Activated naive CD8-positive, alpha-beta T cell treated with anti-CD3 and anti-CD28 coated beads for 36 hours (primary cell): ENCODE measurements at regions not wholly inside any gene's neighbourhood (a gene's known extent, or its start where the extent isn't known, plus 50 kb on each side); places are given as distances from the start of the nearest gene placed in this dataset.

ENCODE experiments used
- DNase-seq: peaks from one replicate; pipeline ENCODE4 v3.0.0; 2021
- H3K27ac Mint-ChIP-seq: one replicate; pipeline ENCODE4 v1.8.0; 2022; ENCODE audit warnings: mild to moderate bottlenecking, moderate library complexity, mixed read lengths
- H3K27me3 Mint-ChIP-seq: one replicate; pipeline ENCODE4 v1.8.0; 2022; ENCODE audit warnings: mild to moderate bottlenecking, mixed read lengths
- H3K36me3 Mint-ChIP-seq: one replicate; pipeline ENCODE4 v1.8.0; 2021; ENCODE audit warnings: mild to moderate bottlenecking, mixed read lengths
- H3K4me1 Mint-ChIP-seq: one replicate; pipeline ENCODE4 v1.8.0; 2021; ENCODE audit warnings: mixed read lengths
- H3K4me3 Mint-ChIP-seq: one replicate; pipeline ENCODE4 v1.8.0; 2022; ENCODE audit warnings: mild to moderate bottlenecking, moderate library complexity, mixed read lengths
- H3K9me3 Mint-ChIP-seq: one replicate; pipeline ENCODE4 v1.8.0; 2022; ENCODE audit warnings: mixed read lengths

DNA sequence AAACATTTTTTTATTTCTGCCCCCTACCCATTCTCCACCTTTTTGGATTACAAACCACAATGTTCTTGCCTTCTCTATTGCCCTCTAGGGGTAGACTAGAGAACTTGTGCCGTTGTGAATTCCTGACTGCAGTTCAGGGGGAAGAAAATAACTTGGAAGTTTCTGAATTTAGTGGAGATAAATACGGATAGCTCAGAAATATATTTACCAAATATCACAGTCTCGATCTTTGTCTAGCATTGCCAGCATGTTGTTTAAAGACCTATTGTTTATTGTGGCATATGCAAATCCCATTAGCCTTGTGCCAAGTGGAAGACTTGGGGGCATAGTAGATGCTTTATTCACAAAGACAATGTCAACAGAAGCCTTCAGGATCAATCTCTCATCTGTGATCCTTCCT lies 154.1 kb upstream of the MMS22L start:
- no peak overlapping the region for H3K4me3 Mint-ChIP-seq
- no peak overlapping the region for H3K27ac Mint-ChIP-seq
- H3K4me1 Mint-ChIP-seq = no peaks in the 10 kb centered on the region
- peaks cover 11% of the 10 kb centered on the region for H3K27me3 Mint-ChIP-seq
- H3K36me3 Mint-ChIP-seq = no peaks in the 10 kb centered on the region
- DNase-seq = no peak
- peaks cover 5% of the 10 kb centered on the region for H3K9me3 Mint-ChIP-seq

DNA sequence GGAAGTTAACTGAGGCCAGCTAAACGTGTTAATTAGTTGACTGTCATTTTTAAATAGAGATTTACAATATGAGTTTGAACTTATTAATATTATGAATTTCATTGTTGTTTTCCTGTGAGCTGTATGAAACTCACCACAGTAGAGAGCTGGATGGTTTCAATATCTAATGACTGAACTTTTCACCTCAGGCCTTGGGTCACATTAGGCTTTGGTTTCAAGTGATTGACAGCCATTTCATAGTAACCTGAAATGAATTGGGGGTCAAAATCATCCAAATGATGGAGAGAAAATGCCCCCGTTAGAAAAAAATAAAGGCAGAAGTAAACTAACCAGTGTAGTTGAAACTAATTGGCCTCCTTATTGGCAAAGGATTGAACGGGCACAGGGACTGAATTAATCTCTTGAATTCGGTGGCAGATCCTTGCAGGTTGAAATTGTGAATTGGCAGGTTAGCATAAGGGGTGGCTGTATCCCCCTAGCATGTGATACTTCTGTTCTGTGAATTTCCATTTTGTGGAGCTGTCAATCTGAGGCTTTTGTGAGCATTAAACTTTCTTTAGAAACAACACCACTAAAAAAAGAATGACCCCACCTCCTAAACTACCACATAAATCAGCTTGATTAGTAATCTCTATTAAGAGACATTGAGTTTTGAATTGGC lies 155.1 kb upstream of the MMS22L start:
- Mint-ChIP-seq H3K4me3 (no peak overlapping the region), H3K4me1 (no peaks in the 10 kb centered on the region), H3K36me3 (no peaks in the 10 kb centered on the region), H3K27me3 (peaks cover 11% of the 10 kb centered on the region), H3K27ac (no peak overlapping the region), H3K9me3 (peaks cover 3% of the 10 kb centered on the region)
- DNase-seq = no peak

DNA sequence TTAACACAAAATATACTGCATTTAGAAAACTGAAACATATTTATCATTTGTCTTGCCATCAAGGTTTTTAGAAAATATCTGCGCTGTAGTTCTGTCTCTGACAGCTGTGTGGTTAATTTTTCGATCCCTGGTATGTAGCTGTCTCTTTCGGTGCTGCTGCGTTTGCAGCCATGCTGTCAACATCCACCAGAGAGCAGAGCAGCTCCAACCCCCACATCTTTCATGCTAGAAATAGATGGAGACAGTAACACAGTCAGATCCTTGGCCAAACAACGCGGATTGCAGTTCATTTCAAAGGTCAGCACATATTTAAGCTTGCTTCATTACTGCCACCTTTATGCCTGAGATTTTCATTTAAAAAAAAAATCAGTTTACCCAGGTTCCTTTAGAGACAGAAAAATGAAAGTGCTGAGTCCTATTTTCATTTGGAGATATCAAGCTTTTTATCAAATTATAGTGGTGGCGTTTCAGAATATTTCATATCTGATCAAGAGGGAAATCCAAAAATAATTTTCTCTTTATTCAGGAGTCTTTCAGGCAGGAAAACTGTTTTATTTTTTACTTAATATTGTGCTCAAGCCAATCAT lies 157.7 kb upstream of the MMS22L start:
- no peak for DNase-seq
- Mint-ChIP-seq H3K4me1 (no peaks in the 10 kb centered on the region), H3K36me3 (no peaks in the 10 kb centered on the region), H3K27ac (no peak overlapping the region), H3K4me3 (no peak overlapping the region), H3K9me3 (no peaks in the 10 kb centered on the region), H3K27me3 (peaks cover 8% of the 10 kb centered on the region)

DNA sequence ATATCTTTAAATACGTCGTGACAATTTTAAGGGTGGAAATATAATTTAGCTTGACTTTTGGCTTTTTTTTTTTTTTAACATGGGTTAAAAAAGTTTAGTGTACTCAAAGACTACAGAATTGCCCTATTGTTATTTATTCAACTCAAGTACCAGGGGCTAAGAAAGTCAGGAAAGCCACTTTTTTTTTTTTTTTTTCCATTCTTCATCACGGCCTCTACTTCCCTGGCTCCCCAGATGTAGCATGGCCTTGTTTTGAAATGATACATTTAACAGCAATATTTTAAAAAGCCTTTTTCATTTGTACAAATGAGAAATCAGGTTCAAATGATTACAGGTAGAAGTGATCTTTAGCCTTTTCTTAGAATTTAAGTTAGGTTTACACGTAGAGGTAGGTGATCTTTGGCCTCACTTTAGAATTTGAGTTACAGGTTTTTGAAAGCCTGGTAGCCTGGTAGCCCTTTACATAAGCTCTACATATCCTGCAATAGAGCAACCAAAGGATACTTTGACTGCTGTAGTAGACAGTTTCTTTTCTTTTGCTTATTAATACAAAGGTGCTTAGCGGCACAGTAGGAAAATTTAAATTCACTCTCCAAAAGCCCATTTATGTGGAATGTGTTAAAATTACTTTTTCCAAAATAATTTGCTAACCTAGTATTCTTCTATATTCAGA lies 160.5 kb upstream of the MMS22L start:
- Mint-ChIP-seq H3K36me3 (no peaks in the 10 kb centered on the region), H3K27ac (no peak overlapping the region), H3K27me3 (peaks cover 16% of the 10 kb centered on the region), H3K4me3 (no peak overlapping the region), H3K4me1 (no peaks in the 10 kb centered on the region), H3K9me3 (no peaks in the 10 kb centered on the region)
- no peak for DNase-seq

DNA sequence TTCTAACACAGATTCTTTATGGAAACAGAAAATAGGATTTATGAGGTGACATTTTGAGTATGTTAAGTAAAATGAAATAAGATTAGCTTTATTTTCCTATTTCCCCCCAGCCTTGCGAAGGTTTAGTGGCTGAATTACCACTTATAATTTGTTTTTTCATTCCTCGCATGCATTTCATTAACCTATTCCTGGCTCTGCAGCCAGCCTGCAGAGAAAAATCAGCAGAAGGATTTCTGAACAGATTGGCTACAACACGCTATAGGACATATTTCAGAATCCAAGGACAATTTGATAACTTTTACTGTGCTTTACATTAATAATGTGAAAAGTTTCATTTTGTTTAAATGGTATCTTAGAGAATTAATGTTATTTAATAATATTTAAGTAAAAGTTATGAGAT lies 162.4 kb upstream of the MMS22L start:
- H3K4me3 Mint-ChIP-seq = no peak overlapping the region
- no peak overlapping the region for H3K27ac Mint-ChIP-seq
- H3K4me1 Mint-ChIP-seq = no peaks in the 10 kb centered on the region
- H3K9me3 Mint-ChIP-seq = no peaks in the 10 kb centered on the region
- no peak for DNase-seq
- H3K27me3 Mint-ChIP-seq = peaks cover 23% of the 10 kb centered on the region
- H3K36me3 Mint-ChIP-seq = no peaks in the 10 kb centered on the region

DNA sequence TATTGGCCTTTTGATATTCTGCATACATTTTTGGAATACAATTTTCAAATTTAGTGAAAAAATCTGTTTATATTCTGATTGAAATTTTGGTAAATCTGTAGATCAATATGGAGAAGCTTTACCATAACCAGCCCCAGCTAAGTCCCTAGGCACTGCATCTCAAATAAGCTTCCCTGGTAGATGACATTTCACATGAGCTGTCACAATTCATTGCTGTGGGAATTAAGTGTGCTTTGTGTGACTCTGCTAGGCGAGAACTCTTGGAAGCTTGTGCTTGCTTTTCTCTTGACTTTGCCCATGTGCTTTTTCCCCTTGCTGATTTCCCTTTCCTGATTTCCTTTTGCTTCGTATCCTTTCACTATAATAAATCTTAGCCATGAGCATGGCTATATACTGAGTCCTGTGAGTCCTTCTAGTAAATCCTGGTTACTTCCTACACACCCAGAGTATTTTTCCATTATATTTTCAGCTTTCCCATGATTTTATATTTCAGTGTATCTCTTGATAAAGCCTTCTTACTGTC lies 166.5 kb upstream of the MMS22L start:
- Mint-ChIP-seq H3K9me3 (no peaks in the 10 kb centered on the region), H3K4me1 (no peaks in the 10 kb centered on the region)
- DNase-seq = no peak

DNA sequence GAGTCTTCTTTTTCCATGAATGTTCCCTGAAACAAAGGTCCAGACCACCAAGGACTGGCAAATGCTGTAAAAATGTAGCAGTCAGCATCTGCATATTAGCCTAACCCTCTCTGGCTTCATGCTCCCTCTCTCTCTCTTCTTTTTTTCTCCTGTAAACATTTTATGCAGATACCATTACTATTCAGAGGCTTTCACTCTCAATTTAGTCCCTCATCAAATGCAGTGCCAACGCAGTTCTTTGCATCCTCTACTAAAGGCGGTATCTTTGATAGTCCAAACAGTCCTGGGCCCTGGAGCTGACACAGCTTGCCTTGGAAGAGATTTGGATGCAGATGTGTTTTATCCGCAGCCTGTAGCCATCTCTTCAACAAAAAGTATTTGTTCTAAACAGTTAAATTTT lies 167.1 kb upstream of the MMS22L start:
- no peak overlapping the region for H3K27ac Mint-ChIP-seq
- no peak overlapping the region for H3K4me3 Mint-ChIP-seq
- no peaks in the 10 kb centered on the region for H3K9me3 Mint-ChIP-seq
- no peaks in the 10 kb centered on the region for H3K4me1 Mint-ChIP-seq
- peaks cover 20% of the 10 kb centered on the region for H3K27me3 Mint-ChIP-seq
- DNase-seq = no peak
- no peaks in the 10 kb centered on the region for H3K36me3 Mint-ChIP-seq

More for the DNA sequence above, 166.5 kb upstream of the MMS22L start:
- peaks cover 20% of the 10 kb centered on the region for H3K27me3 Mint-ChIP-seq
- no peak overlapping the region for H3K4me3 Mint-ChIP-seq
- no peaks in the 10 kb centered on the region for H3K36me3 Mint-ChIP-seq
- no peak overlapping the region for H3K27ac Mint-ChIP-seq

DNA sequence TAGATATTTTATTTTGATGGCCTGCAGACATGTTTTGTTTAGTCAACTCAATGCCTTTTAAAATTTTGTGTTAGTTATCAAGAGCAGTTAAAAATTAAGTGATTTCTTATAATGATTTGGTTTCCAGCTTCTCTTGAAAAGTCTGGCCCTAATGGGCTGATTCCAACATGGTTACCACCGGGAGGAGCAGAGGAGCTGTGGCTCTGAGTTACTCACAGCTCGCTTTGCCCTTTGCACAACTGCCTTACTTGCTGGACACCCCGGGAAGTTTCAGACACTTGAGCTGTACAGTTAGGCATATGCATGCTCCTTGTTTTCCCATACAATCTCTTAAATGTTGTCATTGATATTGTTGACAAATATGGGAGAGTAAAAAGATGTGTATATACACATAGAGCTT lies 173.1 kb upstream of the MMS22L start:
- no peaks in the 10 kb centered on the region for H3K27me3 Mint-ChIP-seq
- H3K36me3 Mint-ChIP-seq = no peaks in the 10 kb centered on the region
- H3K27ac Mint-ChIP-seq = no peak overlapping the region

DNA sequence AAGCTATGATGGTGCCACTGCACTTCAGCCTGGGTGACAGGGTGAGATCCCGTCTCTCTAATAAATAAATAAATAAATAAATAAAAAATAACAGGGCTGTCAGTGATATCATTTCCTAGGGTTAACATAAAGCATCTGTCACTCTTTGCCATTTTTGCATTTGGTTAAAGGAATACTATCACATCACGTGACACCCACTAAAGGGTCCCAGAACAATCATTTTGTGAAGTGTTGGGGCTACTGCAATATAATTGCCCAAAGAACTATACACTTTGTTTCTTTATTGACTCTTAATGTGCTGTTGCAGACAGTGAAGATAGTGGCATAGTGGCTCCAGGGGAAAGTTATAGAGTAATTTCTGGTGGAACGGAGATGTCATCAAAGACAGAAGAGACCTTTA lies 176.5 kb upstream of the MMS22L start:
- no peak for DNase-seq
- Mint-ChIP-seq H3K4me3 (no peak overlapping the region), H3K27ac (no peak overlapping the region), H3K9me3 (no peaks in the 10 kb centered on the region), H3K4me1 (no peaks in the 10 kb centered on the region), H3K27me3 (peaks cover 5% of the 10 kb centered on the region), H3K36me3 (no peaks in the 10 kb centered on the region)

More for the DNA sequence above, 173.1 kb upstream of the MMS22L start:
- Mint-ChIP-seq H3K4me1 (no peaks in the 10 kb centered on the region), H3K4me3 (no peak overlapping the region), H3K9me3 (no peaks in the 10 kb centered on the region)
- no peak for DNase-seq

DNA sequence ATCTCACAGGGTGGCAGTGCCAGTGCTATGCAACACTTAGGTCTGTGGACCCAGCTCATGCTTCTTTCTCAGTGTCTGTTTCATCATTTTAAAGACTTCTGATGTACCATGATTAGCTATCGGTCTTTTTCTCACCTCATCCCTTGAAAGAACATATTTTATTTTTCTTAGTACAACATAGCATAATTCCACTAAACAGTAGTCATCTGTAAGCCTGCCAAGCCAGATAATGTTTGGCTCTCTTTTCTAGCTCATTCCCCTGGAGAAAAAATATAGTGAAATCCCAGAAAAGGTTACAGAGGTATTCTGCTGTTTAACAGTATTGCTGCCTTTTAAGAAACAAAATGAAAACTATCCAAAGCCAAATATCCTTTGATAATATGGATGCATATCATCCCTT lies 177.0 kb upstream of the MMS22L start:
- no peak overlapping the region for H3K4me3 Mint-ChIP-seq
- H3K27ac Mint-ChIP-seq = no peak overlapping the region
- H3K4me1 Mint-ChIP-seq = no peaks in the 10 kb centered on the region

DNA sequence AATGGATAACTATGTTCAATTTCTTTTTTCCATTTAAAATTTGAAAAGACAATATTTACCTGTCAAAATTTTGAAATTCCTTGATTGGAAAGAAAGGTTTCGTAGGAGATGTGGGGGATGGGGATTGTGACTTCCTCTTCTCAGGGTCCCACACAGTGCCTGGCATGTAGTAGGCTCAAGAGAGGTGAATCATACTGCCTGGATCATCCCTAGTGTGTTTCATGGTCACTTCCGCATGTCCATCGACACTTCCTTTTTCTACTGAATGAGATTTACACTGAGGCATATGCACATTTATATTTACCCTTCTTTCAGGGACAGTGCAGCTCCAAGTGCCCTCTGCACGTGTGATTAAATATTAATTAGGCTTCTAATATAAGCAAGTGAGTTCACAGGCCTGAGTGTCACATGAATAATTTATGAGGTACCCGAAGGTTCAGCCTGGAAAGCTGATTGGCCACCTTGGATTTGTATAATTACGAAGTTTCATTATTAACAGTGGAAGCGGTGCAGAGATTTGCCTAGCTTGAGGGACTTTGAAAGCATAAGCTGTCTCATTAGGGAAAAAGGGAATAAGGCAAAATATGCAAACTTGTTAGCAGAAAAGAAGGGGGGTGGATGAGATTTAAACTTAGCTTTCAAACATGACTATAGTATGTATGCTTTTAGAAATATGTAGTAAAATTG lies 177.5 kb upstream of the MMS22L start:
- no peaks in the 10 kb centered on the region for H3K4me1 Mint-ChIP-seq
- H3K27me3 Mint-ChIP-seq = peaks cover 5% of the 10 kb centered on the region
- H3K9me3 Mint-ChIP-seq = no peaks in the 10 kb centered on the region
- no peak overlapping the region for H3K4me3 Mint-ChIP-seq
- DNase-seq = no peak
- H3K27ac Mint-ChIP-seq = no peak overlapping the region
- H3K36me3 Mint-ChIP-seq = no peaks in the 10 kb centered on the region

More for the DNA sequence above, 177.0 kb upstream of the MMS22L start:
- no peaks in the 10 kb centered on the region for H3K9me3 Mint-ChIP-seq
- H3K36me3 Mint-ChIP-seq = no peaks in the 10 kb centered on the region
- peaks cover 5% of the 10 kb centered on the region for H3K27me3 Mint-ChIP-seq
- DNase-seq = no peak

DNA sequence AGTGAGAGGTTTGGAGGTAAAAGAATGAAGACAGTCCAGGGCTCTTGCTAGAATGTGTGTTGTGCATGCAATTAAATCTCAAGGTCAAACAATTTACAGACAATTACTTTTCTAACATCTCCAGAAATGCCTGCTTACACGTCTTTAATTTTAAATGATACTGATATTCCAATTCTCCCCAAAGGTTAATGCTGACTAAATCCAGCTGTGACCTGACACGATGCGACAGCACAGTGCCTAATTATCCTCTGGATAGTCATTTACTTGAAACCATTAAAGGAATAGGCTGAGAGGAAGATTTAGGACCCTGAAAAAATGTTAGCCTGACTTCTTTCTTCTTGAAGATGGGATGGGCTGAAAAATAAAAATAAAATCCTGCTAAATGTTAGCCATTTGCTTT lies 178.2 kb upstream of the MMS22L start:
- Mint-ChIP-seq H3K4me1 (no peaks in the 10 kb centered on the region), H3K9me3 (no peaks in the 10 kb centered on the region), H3K4me3 (no peak overlapping the region), H3K36me3 (no peaks in the 10 kb centered on the region), H3K27ac (no peak overlapping the region), H3K27me3 (peaks cover 7% of the 10 kb centered on the region)
- DNase-seq = no peak

DNA sequence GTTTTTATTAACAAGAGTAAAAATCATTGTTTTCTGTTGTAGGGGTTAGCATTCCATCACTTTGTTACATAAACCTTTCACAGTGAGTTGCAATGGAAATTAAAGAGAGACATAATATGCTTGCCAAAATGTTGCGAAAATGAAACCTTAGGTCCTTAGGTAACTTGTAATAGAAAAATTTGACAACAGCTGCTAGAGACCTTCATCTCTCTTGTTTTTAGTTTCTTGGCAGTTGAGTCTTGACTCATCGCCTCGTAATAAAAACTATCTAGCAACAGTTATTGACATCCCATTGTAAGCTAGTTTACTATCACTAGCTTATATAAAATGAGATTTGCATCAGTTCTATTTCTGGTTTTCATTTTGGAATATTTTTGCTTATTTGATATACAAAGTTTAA lies 179.0 kb upstream of the MMS22L start:
- DNase-seq = no peak
- no peak overlapping the region for H3K4me3 Mint-ChIP-seq
- H3K36me3 Mint-ChIP-seq = no peaks in the 10 kb centered on the region
- no peak overlapping the region for H3K27ac Mint-ChIP-seq
- no peaks in the 10 kb centered on the region for H3K9me3 Mint-ChIP-seq
- H3K27me3 Mint-ChIP-seq = peaks cover 10% of the 10 kb centered on the region
- H3K4me1 Mint-ChIP-seq = no peaks in the 10 kb centered on the region

DNA sequence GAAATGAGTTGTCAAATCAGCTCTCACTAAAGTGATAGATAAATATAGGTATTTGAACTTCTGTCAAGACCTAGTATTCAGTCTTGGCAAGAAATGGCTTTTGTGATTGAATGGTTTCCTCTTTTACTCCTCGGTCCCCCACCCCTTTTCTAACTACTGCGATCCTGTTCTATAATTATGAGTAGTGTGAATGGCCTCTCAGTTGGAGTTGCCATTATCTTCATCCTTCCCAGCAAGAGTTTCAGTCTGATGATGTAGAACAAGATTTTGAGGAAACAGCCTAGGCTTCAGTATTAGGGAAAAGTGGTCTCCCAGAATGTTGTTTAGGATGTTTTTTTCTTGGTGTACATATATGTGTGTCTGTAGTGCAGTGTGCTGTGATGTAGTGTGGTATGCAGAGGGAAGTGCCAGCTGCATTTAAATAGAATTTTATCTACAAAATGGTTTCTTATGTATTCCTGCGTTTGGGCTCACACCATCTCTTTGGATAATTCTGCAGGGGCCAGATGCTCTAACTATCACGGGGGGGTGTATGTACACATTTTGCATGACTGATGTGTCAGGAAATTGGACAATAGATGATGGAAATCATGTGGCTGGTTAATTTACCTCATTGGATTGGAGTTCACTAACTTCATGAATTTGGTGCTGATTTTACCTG lies 180.1 kb upstream of the MMS22L start:
- Mint-ChIP-seq H3K36me3 (no peaks in the 10 kb centered on the region), H3K4me1 (no peaks in the 10 kb centered on the region), H3K27me3 (peaks cover 10% of the 10 kb centered on the region), H3K27ac (no peak overlapping the region), H3K9me3 (no peaks in the 10 kb centered on the region), H3K4me3 (no peak overlapping the region)
- DNase-seq = no peak
